GM19351 (cell line): ENCODE measurements at regions not wholly inside any gene's neighbourhood (a gene's known extent, or its start where the extent isn't known, plus 50 kb on each side); places are given as distances from the start of the nearest gene placed in this dataset.
A peak's percentile ranks its signal among the peaks of the same experiment; 100 is the strongest.

ENCODE experiments used
- ATAC-seq: cut with Tn5 transposase; IDR thresholded peaks from one replicate; pipeline ENCODE4 v1.9.1; 2021; ENCODE audit warnings: mild to moderate bottlenecking, moderate library complexity; ENCODE audit not compliant: unreplicated experiment

- no peak for ATAC-seq
Measured at GRCh38 chr2:94939349-94939748, 68.1 kb downstream of the TEKT4 start.

GRCh38 chr2:94947097-94948016, 76.1 kb downstream of the TEKT4 start:
- ATAC-seq = no peak

GRCh38 chr2:94955702-94956101, 69.8 kb upstream of the MAL start:
- no peak for ATAC-seq

GRCh38 chr2:94956797-94957391, 68.6 kb upstream of the MAL start:
- ATAC-seq = peak; percentile 90

- ATAC-seq = no peak
Measured at GRCh38 chr2:94958245-94958644, 67.3 kb upstream of the MAL start.

GRCh38 chr2:94960266-94960665, 65.2 kb upstream of the MAL start:
- ATAC-seq = no peak

GRCh38 chr2:94960751-94961150, 64.8 kb upstream of the MAL start:
- no peak for ATAC-seq

- ATAC-seq = no peak
Measured at GRCh38 chr2:94964193-94964592, 61.3 kb upstream of the MAL start.

GRCh38 chr2:94966689-94967088, 58.8 kb upstream of the MAL start:
- ATAC-seq = no peak

- ATAC-seq = no peak
Measured at GRCh38 chr2:94970353-94970752, 55.2 kb upstream of the MAL start.
